ENCODE measurements at regions not wholly inside any gene's neighbourhood (a gene's known extent, or its start where the extent isn't known, plus 50 kb on each side); places are given as distances from the start of the nearest gene placed in this dataset.

GRCh38 chr6:123747515-123747914 lies 56.1 kb upstream of the NKAIN2 start:
- DNase-seq, result no peak

GRCh38 chr6:123745895-123746294 lies 57.8 kb upstream of the NKAIN2 start:
- DNase-seq, result peak in 4 of 56 donors; percentile 1 to 12 (median 4)

- no peak for DNase-seq
These were observed 58.8 kb upstream of the NKAIN2 start for GRCh38 chr6:123744840-123745239.

- no peak for DNase-seq
These were observed 61.0 kb upstream of the NKAIN2 start for GRCh38 chr6:123742626-123743025.

DNA sequence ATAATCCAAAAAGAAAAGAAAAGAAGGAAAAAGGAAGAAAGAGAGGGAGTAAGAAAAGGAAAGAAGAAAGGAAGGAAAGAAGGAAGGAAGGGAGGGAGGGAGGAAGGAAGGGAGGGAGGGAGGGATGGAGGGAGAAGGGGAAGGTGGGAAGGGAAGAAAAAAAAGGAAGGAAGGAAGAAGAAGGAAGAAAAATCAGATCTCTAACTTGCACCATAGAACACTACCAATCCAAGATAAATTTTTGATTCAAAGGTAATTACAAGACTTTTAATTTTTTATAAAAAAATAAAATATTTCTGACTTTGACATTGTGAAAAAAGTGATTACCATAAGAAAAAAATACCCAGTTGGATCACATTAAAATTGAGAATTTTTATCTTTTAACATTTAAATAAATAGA lies 70.5 kb upstream of the NKAIN2 start:
- no peak for DNase-seq

GRCh38 chr6:123716506-123716905 lies 79.8 kb upstream of the TRDN start:
- no peak for DNase-seq

GRCh38 chr6:123715006-123715863 lies 78.5 kb upstream of the TRDN start:
- DNase-seq, result peak in 6 of 56 donors; percentile 1 to 4 (median 1)

DNA sequence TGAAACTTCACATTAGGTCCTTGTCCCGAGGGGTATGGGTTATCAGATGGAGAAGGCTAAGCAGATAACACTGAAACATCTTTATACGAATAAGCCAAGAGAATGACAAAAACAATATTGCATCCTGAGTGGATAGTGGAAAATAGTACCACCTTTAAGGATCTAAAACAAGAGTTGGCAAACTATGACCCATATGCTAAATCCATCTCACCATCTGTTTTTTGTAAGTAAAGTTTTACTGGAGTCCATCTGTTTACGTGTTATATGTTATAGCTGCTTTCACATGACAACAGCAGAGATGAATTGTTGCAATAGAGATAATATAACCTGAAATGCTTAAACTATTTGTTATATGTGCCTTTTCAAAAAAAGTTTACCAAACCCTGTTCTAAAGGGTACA lies 76.1 kb upstream of the TRDN start:
- DNase-seq, result no peak

GRCh38 chr6:123702943-123703342 lies 66.2 kb upstream of the TRDN start:
- no peak for DNase-seq

DNA sequence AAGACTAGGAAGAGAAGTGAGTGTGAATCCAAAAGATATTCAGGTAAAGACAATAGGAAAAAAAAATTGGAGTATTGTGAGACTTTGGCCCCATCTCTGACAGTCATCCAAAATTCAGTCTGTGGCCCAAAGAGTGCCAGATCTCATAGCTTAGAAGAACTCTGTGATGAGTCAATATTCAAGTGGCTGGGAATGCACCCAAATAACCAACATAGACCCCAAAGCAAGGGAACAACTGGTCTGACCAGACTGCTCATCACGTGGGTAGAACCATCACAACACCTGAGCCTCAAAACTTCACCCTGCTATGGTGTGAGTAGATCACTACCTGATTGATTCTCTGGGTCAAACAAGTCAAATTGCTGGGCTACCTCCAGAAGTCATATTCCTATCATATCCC lies 51.1 kb upstream of the TRDN start:
- no peak for DNase-seq

All from amygdala (tissue), 56 donors.